IMR-90 (cell line): ENCODE measurements at regions not wholly inside any gene's neighbourhood (a gene's known extent, or its start where the extent isn't known, plus 50 kb on each side); places are given as distances from the start of the nearest gene placed in this dataset.

ENCODE experiments used
- ATAC-seq: fragments of 200-7000 bp; cut with Tn5 transposase; 2 replicates; pipeline ENCODE4 v1.9.1; 2020; ENCODE audit warnings: low read depth, mild to moderate bottlenecking, moderate library complexity
- BruUV-seq: library from RNA; stranded (reverse); fragments of 400-500 nt; replicated peaks from 2 replicates; lab custom pipeline; 2021; lab: Mats Ljungman, UMichigan
- CTCF ChIA-PET: fragments of 300-600 bp; formaldehyde crosslinking; extraction: SDS; loops from one replicate; lab custom pipeline; 2021; ENCODE audit warnings: antibody characterized with exemption; lab: Yijun Ruan, JAX
- POLR2A ChIA-PET: fragments of 300-600 bp; sonication (Branson Sonifier 250); formaldehyde crosslinking; loops from one replicate; lab custom pipeline; 2022; ENCODE audit warnings: antibody characterized with exemption; ENCODE audit not compliant: unreplicated experiment; lab: Charles Lee
- DNase-seq: peaks from one replicate; pipeline ENCODE4 v3.0.0; 2013
- H2AFZ ChIP-seq: replicated peaks from 2 replicates; pipeline ENCODE3; 2013; ENCODE audit warnings: low read length, mild to moderate bottlenecking; ENCODE audit not compliant: poor library complexity
- H2AK5ac ChIP-seq: 2 replicates; pipeline ENCODE4 v1.6.1; 2013; ENCODE audit warnings: low read depth, low read length, inconsistent platforms
- H2AK9ac ChIP-seq: replicated peaks from 2 replicates; pipeline ENCODE3; 2013; ENCODE audit warnings: mild to moderate bottlenecking, low read depth, low read length, moderate library complexity; ENCODE audit not compliant: poor library complexity
- H2BK120ac ChIP-seq: 2 replicates; pipeline ENCODE4 v1.6.1; 2013; ENCODE audit warnings: low read depth, low read length, inconsistent platforms
- H2BK15ac ChIP-seq: 3 replicates; pipeline ENCODE4 v1.6.1; 2013; ENCODE audit warnings: low read depth, low read length, inconsistent platforms
- H2BK20ac ChIP-seq: 2 replicates; pipeline ENCODE4 v1.6.1; 2013; ENCODE audit warnings: low read depth, mild to moderate bottlenecking, inconsistent platforms, low read length, moderate library complexity
- H2BK5ac ChIP-seq: 2 replicates; pipeline ENCODE4 v1.6.1; 2013; ENCODE audit warnings: mild to moderate bottlenecking, low read depth, low read length, inconsistent platforms; ENCODE audit not compliant: poor library complexity, severe bottlenecking
- H3K14ac ChIP-seq: replicated peaks from 2 replicates; pipeline ENCODE4 v1.6.1; 2013; ENCODE audit warnings: low read depth, low read length, inconsistent platforms
- H3K18ac ChIP-seq: 2 replicates; pipeline ENCODE4 v1.6.1; 2013; ENCODE audit warnings: low read depth, low read length, control low read depth
- H3K23ac ChIP-seq: 2 replicates; pipeline ENCODE4 v1.6.1; 2013; ENCODE audit warnings: low read depth, low read length, inconsistent platforms
- H3K27ac ChIP-seq: 2 replicates; pipeline ENCODE4 v1.5.1; 2013; ENCODE audit warnings: mild to moderate bottlenecking, control low read depth, low read length; ENCODE audit not compliant: insufficient read depth
- H3K27me3 ChIP-seq: 2 replicates; pipeline ENCODE4 v1.6.1; 2013; ENCODE audit warnings: low read length; ENCODE audit not compliant: control insufficient read depth, insufficient read depth
- H3K36me3 ChIP-seq: 2 replicates; pipeline ENCODE4 v1.6.1; 2013; ENCODE audit warnings: low read length, mixed read lengths; ENCODE audit not compliant: control insufficient read depth, insufficient read depth
- H3K4ac ChIP-seq: 2 replicates; pipeline ENCODE4 v1.6.1; 2013; ENCODE audit warnings: low read depth, low read length, inconsistent platforms
- H3K4me1 ChIP-seq: 2 replicates; pipeline ENCODE4 v1.6.1; 2013; ENCODE audit warnings: low read length, mixed read lengths; ENCODE audit not compliant: control insufficient read depth, insufficient read depth
- H3K4me2 ChIP-seq: 2 replicates; pipeline ENCODE4 v1.6.1; 2013; ENCODE audit warnings: low read depth, mild to moderate bottlenecking, control low read depth, low read length, moderate library complexity
- H3K4me3 ChIP-seq: 2 replicates; pipeline ENCODE4 v1.5.1; 2013; ENCODE audit warnings: low read depth, mild to moderate bottlenecking, control low read depth, low read length, moderate library complexity; ENCODE audit not compliant: insufficient read depth
- H3K56ac ChIP-seq: 2 replicates; pipeline ENCODE4 v1.6.1; 2013; ENCODE audit warnings: low read length, inconsistent platforms; ENCODE audit not compliant: insufficient read depth; ENCODE audit errors: extremely low read depth
- H3K79me1 ChIP-seq, 2 experiments: 2 replicates each; pipeline ENCODE4 v1.6.1; 2013; ENCODE audit warnings: low read length in 2 of 2, inconsistent platforms in 1 of 2, low read depth in 1 of 2
- H3K9ac ChIP-seq: 2 replicates; pipeline ENCODE4 v1.6.1; 2013; ENCODE audit warnings: low read depth, low read length, control low read depth
- H3K9me1 ChIP-seq: 2 replicates; pipeline ENCODE4 v1.6.1; 2013; ENCODE audit warnings: low read length, inconsistent platforms; ENCODE audit not compliant: insufficient read depth
- H3K9me3 ChIP-seq: 2 replicates; pipeline ENCODE4 v1.6.1; 2013; ENCODE audit warnings: low read length; ENCODE audit not compliant: control insufficient read depth, insufficient read depth
- H4K20me1 ChIP-seq: 2 replicates; pipeline ENCODE4 v1.6.1; 2013; ENCODE audit warnings: low read length, inconsistent platforms; ENCODE audit not compliant: insufficient read depth
- H4K5ac ChIP-seq: 2 replicates; pipeline ENCODE4 v1.6.1; 2013; ENCODE audit warnings: mild to moderate bottlenecking, low read depth, low read length, control low read depth
- H4K8ac ChIP-seq, 2 experiments: 2 replicates each; pipeline ENCODE4 v1.6.1; 2013; ENCODE audit warnings: low read depth in 2 of 2, low read length in 2 of 2, control low read depth in 1 of 2, inconsistent platforms in 1 of 2
- H4K91ac ChIP-seq: 2 replicates; pipeline ENCODE4 v1.6.1; 2013; ENCODE audit warnings: low read depth, low read length, inconsistent platforms; ENCODE audit not compliant: insufficient read depth
- BHLHE40 ChIP-seq: fragments of 150-350 bp; IDR thresholded peaks from 2 replicates; pipeline ENCODE4 v1.6.1; 2016; ENCODE audit warnings: mild to moderate bottlenecking, low read depth, low read length
- CEBPB ChIP-seq: IDR thresholded peaks from 2 replicates; pipeline ENCODE4 v1.6.1; 2012; ENCODE audit warnings: low read depth, low read length, improper control_type of control experiment
- CHD1 ChIP-seq: IDR thresholded peaks from 2 replicates; pipeline ENCODE4 v1.6.1; 2012; ENCODE audit warnings: low read depth, low read length, improper control_type of control experiment
- CTCF ChIP-seq: conservative IDR thresholded peaks from 2 replicates; pipeline ENCODE4 v1.5.1; 2012; ENCODE audit warnings: mild to moderate bottlenecking, low read depth, low read length, improper control_type of control experiment
- ELK1 ChIP-seq: fragments of 150-350 bp; IDR thresholded peaks from 2 replicates; pipeline ENCODE4 v1.6.1; 2016; ENCODE audit warnings: low read depth, mild to moderate bottlenecking, low read length, moderate library complexity, borderline replicate concordance
- FOS ChIP-seq: fragments of 150-350 bp; IDR thresholded peaks from 2 replicates; pipeline ENCODE4 v1.6.1; 2016; ENCODE audit warnings: low read depth, low read length
- MAFK ChIP-seq: IDR thresholded peaks from 2 replicates; pipeline ENCODE4 v1.6.1; 2012; ENCODE audit warnings: low read depth, low read length, improper control_type of control experiment
- SMC3 ChIP-seq: fragments of 150-350 bp; IDR thresholded peaks from 2 replicates; pipeline ENCODE4 v1.6.1; 2016; ENCODE audit warnings: low read depth, mild to moderate bottlenecking, antibody characterized with exemption, low read length, moderate library complexity
- USF2 ChIP-seq: fragments of 150-350 bp; IDR thresholded peaks from 2 replicates; pipeline ENCODE4 v1.6.1; 2017; ENCODE audit warnings: mild to moderate bottlenecking, antibody characterized with exemption, low read length, low read depth
- WGBS, 2 experiments: methylation state at CpG; one replicate each; pipeline versions ENCODE4 v1.1.5 to v1.1.7; 2013; ENCODE audit warnings: missing lambda C conversion rate in 2 of 2; ENCODE audit not compliant: insufficient read length in 1 of 2; ENCODE audit errors: extremely low coverage in 2 of 2; 5-methylcytosine and 5-hydroxymethylcytosine counted together
- dilution Hi-C: fragments of 300-500 bp; cut with HindIII; formaldehyde crosslinking; loops from one replicate; pipeline ENCODE4 v1.14.3; 2018; ENCODE audit warnings: low sequenced_read_pairs; ENCODE audit not compliant: unreplicated experiment
- in situ Hi-C: fragments of 300-500 bp; cut with MboI; formaldehyde crosslinking; loops from 3 replicates; pipeline ENCODE4 v1.14.3; 2019; ENCODE audit warnings: low sequenced_read_pairs, inconsistent platforms, mixed read lengths
- intact Hi-C: fragments of 100-400 bp; cut with micrococcal nuclease; formaldehyde crosslinking; loops from 2 replicates; pipeline ENCODE4 v1.10.0; 2022

- Histone ChIP-seq H3K56ac (no peak overlapping the region), H2AK9ac (no peak overlapping the region), H4K8ac (no peak overlapping the region), H3K79me1 (no peaks in the 10 kb centered on the region), H3K9me1 (no peaks in the 10 kb centered on the region), H3K4ac (no peak overlapping the region), H3K27ac (no peak overlapping the region), H3K4me1 (no peaks in the 10 kb centered on the region), H3K36me3 (no peaks in the 10 kb centered on the region), H2AK5ac (no peak overlapping the region), H2BK120ac (no peak overlapping the region), H2BK5ac (no peak overlapping the region), H2BK20ac (no peak overlapping the region), H3K18ac (no peak overlapping the region), H3K14ac (no peak overlapping the region), H3K27me3 (no peaks in the 10 kb centered on the region), H3K9me3 (no peaks in the 10 kb centered on the region), H4K5ac (no peak overlapping the region), H3K9ac (no peak overlapping the region), H3K4me2 (no peak overlapping the region), H2BK15ac (no peak overlapping the region), H4K91ac (no peak overlapping the region), H4K20me1 (no peaks in the 10 kb centered on the region), H3K4me3 (no peak overlapping the region), H2AFZ (no peak overlapping the region), H3K23ac (no peak overlapping the region)
- BruUV-seq: no TSS peak
- no peak for ATAC-seq
- dilution Hi-C loops (no loop called here), in situ Hi-C loops (no loop called here), intact Hi-C loops (no loop called here)
- CTCF ChIA-PET: no interaction called here
- POLR2A ChIA-PET: no interaction called here
- no CpG with 5 or more reads among the region's 3 CpGs for WGBS, 2 experiments
- TF ChIP-seq MAFK (no peak), CEBPB (no peak), ELK1 (no peak), CTCF (no peak), USF2 (no peak), BHLHE40 (no peak), SMC3 (no peak), FOS (no peak), CHD1 (no peak)
- DNase-seq: no peak
Observed at GRCh38 chr3:153259956-153260355, 97.9 kb downstream of the RAP2B start.
